DND-41 (cell line): ENCODE measurements at regions not wholly inside any gene's neighbourhood (a gene's known extent, or its start where the extent isn't known, plus 50 kb on each side); places are given as distances from the start of the nearest gene placed in this dataset.

Experiments
- CTCF ChIP-seq: IDR thresholded peaks from 2 replicates; pipeline ENCODE4 v1.5.1; 2012; ENCODE audit warnings: borderline replicate concordance, low read length, moderate library complexity, mild to moderate bottlenecking; ENCODE audit not compliant: poor library complexity, severe bottlenecking; ENCODE audit errors: extremely low read depth
- EZH2 ChIP-seq: IDR thresholded peaks from 3 replicates; pipeline ENCODE4 v1.6.1; 2012; ENCODE audit warnings: borderline replicate concordance, low read depth, mild to moderate bottlenecking, moderate library complexity, low read length, inconsistent platforms; ENCODE audit not compliant: severe bottlenecking

GRCh38 chr18:11501352-11501751, 108.0 kb upstream of the SLC35G4 start:
- TF ChIP-seq CTCF (no peak), EZH2 (no peak)
